DMS 273 (cell line): ENCODE measurements at regions not wholly inside any gene's neighbourhood (a gene's known extent, or its start where the extent isn't known, plus 50 kb on each side); places are given as distances from the start of the nearest gene placed in this dataset.

Experiments used
- DNase-seq: peaks from one replicate; lab custom pipeline; 2025; ENCODE audit not compliant: unreplicated experiment; lab: John Stamatoyannopoulos, UW

DNA sequence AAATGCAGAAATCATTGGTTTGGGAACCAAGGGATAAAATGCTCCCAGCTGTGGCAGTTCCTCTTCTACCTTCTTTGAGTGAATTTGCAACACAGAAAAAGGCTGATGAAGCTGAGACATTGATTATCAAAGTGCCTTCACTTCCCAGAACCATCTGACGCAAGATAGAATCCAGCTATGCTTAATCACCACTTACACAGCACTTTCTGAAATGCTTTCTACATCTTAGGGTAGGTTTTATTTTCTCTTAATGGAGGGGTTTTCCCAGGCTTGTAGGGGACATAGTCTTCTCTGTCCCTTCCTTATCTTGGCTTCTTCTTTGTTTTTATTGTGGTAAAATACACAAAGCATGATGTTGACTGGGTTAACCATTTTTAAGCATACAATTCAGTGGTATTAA lies 332.6 kb upstream of the ZNF32 start:
- DNase-seq = no peak

DNA sequence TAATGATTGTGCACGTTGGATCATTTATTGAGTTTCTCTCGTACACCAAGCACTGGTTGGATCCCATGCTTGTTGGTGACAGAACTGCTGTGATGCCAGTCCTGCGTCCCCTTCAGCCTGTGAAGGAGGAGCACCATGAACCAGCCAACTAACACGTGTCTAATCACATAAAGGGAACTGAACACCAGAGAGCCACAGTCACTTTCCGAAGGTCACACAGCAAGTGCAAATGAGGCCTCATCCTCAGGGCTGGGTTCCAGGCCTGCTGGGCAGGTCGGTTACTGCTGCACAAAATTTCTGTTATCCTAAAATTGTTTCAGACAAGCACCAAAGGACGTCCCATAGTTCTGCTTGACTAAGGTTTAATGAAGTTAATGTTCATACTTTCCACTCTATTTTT lies 332.0 kb upstream of the ZNF32 start:
- no peak for DNase-seq

DNA sequence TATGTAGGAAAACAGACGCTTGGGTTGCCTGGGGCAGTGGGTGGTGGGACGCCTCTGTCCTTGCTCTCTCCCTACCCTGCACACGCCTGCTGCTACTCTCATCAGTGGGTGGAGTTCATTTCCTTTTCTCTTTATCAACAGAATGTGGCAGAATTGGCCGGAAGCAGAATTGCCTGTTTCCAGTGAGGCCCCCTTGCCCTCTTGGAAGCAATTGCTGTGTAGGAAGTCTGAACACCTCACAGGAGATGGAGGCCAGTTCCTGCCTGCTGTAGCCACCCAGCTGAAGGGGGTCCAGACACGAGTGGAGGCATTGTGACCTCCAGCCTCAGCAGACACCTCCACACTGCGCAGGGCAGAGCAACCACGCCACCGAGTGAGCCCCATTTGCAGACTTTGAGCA lies 331.6 kb upstream of the ZNF32 start:
- DNase-seq = no peak

DNA sequence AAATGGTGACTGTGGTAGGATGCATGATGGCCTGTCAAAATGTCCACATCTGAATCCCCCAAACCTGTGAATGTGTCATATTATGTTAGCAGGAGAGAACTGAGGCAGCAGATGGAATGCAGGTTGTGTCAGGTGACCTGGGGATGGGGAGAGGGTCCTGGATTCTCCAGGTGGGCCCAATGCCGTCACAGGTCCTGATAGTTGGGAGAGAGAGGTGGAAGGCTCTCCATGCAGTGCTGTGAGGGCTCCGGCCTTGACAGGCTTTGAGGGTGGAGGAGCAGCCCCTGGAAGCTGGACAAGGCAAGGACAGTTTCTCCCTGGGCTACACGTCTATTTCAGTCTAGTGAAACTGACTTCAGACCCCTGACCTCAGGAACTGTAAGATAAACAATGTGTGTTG lies 330.9 kb upstream of the ZNF32 start:
- DNase-seq = no peak

DNA sequence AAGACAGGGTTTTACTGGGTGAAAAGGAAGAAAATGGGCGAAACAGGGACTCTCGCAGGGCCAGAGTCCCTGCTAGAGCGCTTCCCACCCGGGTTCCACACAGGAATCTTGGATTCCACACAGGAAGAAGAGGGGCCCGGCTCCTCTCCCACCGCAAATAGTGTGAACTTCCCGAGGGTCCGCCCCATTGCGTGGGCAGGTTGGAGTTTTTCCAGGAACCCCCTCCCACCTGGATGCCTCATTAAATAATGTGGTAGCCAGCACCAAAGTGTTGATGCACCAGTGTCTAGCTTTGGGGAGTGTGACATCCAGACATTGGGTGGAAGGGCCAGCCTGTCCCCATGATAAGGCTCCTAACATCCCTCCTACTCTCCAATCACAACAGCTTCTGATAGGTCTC lies 330.3 kb upstream of the ZNF32 start:
- no peak for DNase-seq

DNA sequence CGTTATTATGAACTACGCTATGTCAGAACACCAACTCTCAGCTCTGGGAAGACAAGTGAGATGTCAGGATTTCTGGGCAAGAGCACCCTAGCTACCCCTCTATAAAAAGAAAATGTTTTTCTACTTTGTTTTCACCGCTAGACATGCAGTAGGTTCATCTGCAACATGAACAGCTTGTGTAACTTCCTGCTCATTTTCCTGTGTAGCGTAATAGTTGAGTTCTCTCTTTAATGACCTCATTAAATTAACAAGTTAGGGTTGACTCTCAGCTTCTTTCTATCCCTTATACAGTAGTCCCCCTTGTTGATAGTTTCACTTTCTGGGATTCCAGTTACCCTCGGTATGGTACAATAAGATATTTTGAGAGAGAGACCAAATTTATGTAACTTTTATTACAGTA lies 329.4 kb upstream of the ZNF32 start:
- no peak for DNase-seq

DNA sequence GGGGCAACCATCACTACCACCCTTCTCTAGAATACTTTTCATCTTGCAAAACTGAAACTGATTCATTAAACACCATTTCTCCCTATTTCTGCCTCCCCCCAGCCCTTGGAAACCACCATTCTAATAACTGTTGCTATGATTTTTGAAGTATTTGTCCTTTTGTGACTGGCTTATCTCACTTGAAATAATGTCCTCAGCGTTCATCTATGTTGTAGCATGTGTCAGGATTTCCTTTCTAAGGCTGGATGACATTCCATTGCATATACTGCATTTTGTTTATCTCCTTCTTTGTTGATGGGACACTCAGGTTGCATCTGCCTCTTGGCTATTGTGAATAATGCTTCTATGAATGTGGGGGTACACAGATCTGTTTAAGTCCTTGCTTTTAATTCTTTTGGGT lies 327.6 kb upstream of the ZNF32 start:
- DNase-seq = no peak

DNA sequence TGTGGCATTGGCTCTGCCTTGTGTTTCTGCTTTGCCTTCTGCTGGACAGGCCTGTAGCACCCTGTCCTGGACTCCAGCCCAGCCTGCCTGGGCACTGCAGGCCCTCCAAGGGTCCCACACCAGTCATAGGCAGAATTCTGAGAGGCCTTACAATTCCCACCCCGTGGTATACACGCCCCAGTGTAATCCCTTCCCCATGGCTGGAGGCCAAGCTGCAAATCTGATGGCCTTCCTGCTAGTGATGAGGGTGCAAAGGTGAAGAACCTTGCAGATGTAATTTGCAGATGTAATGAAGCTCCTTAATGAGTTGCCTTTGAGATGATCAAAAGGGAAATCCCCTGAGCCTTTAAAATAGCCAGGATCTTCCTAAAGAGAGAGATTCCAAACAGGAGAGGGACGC lies 325.1 kb upstream of the ZNF32 start:
- DNase-seq = no peak

DNA sequence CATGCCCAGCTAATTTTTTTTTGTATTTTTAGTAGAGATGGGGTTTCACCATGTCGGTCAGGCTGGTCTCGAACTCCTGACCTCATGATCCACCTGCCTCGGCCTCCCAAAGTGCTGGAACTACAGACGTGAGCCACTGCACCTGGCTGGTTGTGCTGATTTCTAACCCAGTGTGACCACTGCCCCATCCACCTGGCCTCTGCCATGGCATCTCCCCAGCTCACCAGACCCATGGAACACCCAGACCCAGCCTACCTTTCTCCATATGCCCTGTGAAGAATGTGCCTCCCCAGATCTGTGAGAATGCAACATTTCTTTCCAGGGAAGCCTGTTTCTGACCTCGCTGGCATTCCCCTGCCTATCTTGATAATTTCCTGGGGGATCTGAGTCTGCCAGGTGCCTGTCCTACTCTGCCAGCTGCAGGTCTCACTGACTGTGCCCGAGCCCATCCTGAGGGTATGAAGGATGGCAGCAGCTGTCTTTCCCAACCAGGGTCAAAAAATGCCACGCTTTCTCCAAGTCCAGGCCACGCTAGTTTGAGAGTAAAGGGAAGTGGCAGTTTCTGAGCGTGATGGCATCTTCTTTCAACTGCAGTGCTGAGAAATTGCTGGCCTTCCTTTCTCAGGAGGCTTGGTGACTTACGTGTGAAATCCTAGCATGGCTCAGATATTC lies 324.4 kb upstream of the ZNF32 start:
- no peak for DNase-seq

DNA sequence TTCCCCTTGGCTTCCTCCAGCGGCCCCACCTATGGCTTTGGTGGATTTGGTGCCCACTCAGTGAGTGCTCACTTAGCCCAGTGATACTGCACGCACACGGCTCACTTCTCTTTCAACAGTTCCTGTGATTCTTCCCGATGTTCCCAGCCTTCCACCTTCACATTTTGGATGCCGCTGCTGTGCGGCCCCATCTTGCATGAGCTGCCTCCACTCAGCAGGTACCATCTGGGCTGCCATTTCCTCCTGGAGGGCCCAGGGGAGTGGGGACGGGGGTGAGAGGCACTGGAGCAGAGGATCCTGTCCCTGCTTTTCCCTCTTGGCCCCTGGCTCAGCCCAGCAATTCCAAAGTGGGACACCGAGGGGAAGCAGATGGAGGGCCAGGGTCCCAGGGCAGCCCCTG lies 323.3 kb upstream of the ZNF32 start:
- DNase-seq = no peak

DNA sequence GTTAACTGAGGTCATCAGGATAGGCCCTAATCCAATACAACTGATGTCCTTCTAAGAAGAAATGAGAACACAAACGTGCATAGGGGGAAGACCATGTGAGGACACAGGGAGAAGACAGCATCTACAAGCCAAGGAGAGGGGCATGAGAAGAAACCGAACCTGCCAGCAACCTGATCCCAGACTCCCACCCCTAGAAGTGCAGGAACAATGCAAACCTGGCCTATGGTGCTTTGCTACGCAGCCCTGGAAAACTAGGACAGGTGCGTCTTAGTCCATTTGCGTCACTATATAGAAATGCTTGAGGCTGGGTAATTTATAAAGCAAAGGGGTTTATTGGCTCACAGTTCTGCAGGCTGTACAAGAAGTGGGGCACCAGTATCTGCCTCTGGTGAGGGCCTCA lies 322.6 kb upstream of the ZNF32 start:
- no peak for DNase-seq

DNA sequence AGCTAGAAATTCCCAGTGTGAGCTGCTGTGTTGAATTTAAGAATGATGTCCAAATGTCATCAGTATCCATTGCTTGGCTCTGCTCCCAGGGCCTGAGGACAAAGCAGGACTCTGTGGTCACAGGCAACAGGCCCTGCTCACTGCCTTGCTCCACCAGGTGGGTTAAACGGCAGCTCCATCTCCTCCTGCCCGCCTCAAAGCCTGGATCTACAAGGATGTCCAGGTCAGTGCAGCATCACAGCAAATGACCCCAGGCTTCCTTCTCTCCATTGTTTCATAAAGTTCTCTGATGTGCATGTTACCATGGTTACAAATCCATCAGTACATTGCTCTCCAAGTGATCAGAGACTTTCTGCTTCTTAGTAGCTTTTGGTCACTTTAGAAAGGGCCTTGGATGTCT lies 322.0 kb upstream of the ZNF32 start:
- DNase-seq = no peak

DNA sequence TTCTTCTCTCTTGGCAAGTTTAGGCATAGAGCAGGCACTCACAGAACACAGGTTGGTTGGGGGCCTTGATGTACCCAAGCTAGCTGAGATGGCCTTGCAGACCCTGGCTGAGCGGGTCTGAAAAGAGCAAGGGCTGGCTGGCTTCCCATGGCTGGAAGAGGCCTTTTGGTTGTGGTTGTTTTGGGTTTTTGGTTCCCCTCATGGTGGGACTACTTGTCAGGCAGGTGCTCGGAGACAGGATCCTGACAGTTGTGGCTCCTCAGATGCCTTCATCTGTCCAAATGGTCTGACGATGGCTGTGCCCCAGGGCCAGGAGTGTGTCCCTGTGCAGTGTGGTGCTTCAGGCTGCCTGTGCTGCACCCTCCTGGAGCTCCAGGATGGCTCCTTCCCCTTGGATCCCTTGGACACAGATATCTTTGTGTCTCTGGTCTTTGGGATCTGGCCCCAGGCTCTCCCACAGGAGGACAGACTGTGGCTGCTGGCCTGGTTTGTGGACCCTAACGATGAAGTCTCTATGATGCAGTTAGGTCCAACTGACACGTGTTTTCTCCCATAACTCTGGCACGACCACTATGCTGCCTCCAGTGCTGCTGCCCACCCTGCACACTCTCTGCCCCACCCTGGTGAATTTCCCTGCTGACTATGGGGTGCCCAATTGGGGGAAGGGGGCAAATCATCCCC lies 321.5 kb upstream of the ZNF32 start:
- no peak for DNase-seq

DNA sequence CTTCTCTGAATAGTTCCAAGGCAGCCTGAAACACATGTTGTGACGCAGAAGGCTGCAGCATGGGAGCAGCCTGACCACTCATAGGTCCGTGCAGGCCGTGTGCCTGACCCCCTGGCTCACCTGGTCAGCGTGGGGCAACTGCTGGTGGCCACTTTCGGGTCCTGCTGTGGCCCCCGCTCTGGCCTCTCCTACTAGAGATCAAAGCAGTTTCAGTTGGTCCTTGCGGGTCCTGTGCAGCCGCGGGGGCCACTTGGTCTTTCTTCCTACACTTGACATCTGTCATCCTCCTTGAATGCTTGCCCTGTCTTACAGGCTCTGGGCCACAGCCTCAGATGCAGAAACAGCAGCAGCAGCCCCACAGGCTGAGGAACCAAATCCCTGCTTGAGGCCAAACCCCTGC lies 320.8 kb upstream of the ZNF32 start:
- DNase-seq = no peak

DNA sequence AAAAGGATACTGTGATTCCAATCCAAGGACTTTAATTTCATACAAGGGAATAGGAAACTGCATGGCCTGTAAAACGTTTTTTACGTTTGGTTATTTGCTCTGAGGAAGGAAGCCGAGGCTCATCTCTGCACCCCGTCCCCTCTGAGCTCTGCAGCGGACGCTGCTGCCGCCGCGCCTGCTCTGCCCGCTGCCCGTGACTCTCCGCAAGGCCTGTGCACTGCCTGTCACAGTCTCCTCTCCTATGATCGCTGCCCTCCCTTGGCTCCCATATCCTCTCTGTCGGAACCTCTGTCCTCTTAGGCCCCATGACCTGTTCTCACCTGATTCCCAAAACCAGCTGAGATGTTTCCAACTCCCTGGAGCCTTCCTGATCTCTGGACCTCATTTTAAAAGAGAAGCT lies 320.3 kb upstream of the ZNF32 start:
- no peak for DNase-seq

DNA sequence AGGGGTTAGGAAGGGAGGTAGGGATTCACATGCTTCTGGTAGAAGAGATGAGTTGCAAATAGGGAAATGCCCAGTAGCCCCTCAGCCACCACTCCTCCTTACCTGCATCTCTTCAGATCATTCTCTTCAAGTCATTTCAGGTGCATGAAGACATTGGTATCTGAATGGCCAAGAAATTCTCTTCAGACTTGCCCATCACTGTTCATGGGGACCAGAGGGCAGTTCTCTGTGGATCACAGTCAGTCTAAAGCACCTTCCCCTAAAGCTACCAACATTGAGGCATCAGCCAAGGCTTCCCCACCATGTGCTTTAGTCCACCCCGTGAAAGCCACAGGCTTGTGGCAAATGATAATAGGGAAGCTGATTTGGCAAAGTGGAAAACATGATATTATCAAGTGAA lies 319.4 kb upstream of the ZNF32 start:
- no peak for DNase-seq

DNA sequence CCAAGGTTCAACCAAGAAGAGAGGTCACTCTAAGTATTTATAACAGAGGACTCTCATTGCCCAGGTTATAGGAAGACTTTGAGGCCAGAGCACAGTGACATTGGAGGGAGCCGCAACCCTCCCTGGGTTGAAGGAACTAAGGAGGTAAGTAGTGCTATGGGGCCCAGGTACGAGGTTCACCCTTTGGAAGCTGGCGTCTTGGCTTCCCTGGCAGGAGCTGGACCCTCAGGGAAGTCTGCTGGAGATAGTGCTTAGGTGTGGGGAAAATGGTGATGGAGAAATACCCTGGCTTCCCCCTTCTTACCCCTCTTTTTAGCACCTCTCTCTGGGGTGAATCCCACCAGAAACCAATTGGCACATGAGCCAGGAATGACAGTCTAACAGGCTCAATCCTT lies 317.9 kb upstream of the ZNF32 start:
- no peak for DNase-seq

DNA sequence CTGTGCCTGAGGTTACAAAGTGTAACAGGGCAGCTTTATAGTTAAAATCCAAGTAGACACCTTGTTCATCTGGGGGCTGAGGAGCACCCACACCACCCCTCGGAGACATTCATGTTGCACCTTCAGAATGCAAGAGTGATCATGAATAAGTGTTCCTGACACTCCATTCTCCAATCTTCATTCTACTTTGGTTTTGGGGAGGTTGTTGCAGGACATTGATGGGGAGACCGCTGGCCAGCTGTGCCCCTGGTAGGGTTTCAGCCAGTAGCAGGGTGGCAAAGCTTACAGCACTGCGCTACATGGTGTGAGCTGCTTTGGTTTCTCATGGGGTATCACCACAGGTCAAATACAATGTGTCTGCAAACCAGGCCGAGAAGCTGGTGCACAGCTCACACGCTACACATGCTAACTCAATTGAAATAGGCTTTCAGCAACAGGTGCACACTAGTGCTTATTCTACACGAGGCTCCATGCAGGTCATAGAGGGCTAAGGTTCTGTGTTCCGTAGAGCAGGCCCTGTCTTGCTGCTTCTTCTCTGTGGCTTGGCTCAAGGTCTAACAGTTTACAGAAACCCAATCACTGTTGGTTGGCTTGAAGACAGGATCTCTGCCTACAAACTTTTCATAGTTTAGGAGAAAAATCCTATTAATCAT lies 317.4 kb upstream of the ZNF32 start:
- no peak for DNase-seq

DNA sequence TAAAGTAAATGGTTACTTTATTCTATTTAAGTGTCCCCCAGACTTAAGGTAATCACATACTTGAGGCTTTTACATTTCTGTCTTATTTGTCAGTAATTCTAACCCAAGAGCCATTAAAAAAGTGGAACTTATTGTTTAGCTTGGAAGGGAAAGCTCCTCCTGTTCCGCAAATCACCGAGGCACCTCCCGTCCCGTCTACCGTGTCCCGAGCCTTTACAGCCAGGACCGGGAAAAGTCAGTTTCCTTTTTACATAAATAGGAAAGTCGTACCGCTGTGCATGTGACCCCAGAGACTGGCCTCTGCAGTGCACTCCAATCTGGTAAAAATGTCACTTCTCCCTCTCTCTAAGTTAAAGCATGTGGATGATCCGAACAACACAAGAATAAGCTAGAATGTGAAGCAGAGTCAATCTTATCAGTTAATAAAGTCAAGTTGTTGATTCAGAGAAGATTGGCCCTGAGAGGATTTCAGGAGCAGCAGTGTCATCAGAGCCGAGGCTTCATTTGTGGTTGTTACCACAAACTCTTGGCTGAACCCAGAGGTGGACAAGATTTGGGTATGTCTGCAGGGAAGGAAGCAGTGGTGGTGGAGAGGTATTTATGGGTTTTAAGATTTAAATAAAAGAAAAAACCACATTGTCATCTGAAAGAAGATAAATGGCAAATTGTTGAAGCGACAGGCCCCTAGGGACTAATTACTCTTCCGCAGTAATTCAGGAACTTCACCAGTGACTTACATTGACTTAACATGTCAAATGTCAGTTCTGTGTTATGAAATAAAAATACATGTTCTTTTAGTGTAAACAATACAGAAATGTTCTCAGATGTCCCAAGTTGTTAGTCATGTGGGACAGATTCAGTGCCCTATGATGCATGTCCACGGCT lies 316.6 kb upstream of the ZNF32 start:
- no peak for DNase-seq

DNA sequence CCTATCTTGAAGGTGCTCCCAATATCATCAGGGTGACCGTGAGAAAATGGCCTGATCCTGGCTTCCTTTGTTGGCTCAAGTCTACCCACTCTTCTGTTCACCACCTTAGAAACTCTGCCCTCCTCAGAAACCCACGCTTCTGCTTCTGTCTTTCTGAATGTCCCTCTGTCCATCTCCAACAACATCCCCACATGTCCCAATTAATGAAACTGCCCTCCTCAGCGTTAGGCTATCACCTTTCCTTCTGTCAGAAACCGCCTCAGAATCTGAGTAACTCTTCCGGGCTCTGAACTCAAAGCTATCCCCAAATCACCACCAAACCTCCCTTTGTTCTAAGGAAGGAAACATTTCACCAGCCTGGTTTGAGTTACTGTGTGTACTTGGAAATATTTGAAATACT lies 315.8 kb upstream of the ZNF32 start:
- DNase-seq = no peak

DNA sequence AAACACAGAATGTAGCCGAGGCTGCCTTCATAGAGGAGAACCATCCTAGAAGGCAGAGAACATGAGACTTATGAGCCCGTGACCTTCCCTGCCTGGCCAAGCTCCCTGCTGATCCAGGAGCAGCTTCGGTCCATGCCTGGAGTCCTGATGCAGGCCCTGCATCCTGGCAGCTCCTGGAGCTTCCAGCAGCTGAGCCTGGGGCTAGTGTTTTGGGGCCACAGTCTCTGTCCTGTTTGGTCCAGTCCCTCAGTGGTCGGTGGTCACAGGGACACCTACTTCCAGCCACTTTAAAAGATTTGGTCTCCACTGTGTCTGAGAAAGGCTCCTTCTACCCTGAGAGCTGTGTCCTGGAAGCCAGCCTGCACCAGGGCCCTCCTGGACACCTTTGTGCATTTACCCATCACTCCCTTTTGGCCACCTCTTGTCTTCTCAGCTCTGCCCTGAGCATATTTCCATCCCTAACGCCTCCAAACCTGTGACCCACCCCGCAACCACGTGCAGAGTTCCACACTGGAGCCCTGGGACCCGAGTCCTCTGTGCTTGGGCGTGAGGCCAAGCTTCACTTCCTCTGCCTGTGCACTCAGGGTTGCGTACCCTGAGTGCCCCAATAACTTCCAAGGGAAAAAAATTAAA lies 315.2 kb upstream of the ZNF32 start:
- no peak for DNase-seq
